Thoracic aorta (tissue), 2 donors: ENCODE measurements at regions not wholly inside any gene's neighbourhood (a gene's known extent, or its start where the extent isn't known, plus 50 kb on each side); places are given as distances from the start of the nearest gene placed in this dataset.
"Not testable (repeated sequence)": the region's sequence is repeated elsewhere in the genome, so short reads cannot be mapped to it uniquely, and the experiment has no call there.

Source experiments
- ATAC-seq: fragments of 150-250 bp; one replicate; pipeline ENCODE4 v1.8.0; 2017; ENCODE audit warnings: low read depth; ENCODE audit not compliant: insufficient number of reproducible peaks, low FRiP score
- DNase-seq: peaks from one replicate; pipeline ENCODE4 v3.0.0-alpha.2; 2020; ENCODE audit warnings: low spot score
- H3K27ac ChIP-seq, 2 donors: fragments of 200-600 bp; sonication (generic); 1 replicate in 1 of 2; 2 replicates in 1 of 2; pipeline ENCODE4 v1.5.1; 2016; ENCODE audit warnings: mild to moderate bottlenecking in 2 of 2, moderate library complexity in 2 of 2
- H3K27me3 ChIP-seq: fragments of 200-600 bp; sonication (generic); replicated peaks from 2 replicates; pipeline ENCODE4 v1.6.0; 2016; ENCODE audit warnings: mild to moderate bottlenecking; ENCODE audit not compliant: insufficient read depth
- H3K36me3 ChIP-seq: fragments of 200-600 bp; sonication (generic); one replicate; pipeline ENCODE4 v1.5.1; 2016
- H3K4me1 ChIP-seq, 2 donors: fragments of 200-600 bp; sonication (generic); 1 replicate in 1 of 2; 2 replicates in 1 of 2; pipeline versions ENCODE4 v1.5.1 to v1.6.0; 2016; ENCODE audit warnings: low read depth in 2 of 2, mild to moderate bottlenecking in 1 of 2; ENCODE audit not compliant: control insufficient read depth in 1 of 2
- H3K4me3 ChIP-seq: fragments of 200-600 bp; sonication (generic); 2 replicates; pipeline ENCODE4 v1.5.1; 2016; ENCODE audit warnings: mild to moderate bottlenecking
- H3K9me3 ChIP-seq: fragments of 200-600 bp; sonication (generic); 2 replicates; pipeline ENCODE4 v1.5.1; 2016
- CTCF ChIP-seq: fragments of 200-600 bp; sonication (generic); IDR thresholded peaks from one replicate; pipeline ENCODE4 v1.5.1; 2019; ENCODE audit warnings: antibody characterized with exemption

GRCh38 chr7:119288416-119288815 lies 984.6 kb upstream of the KCND2 start:
- no peak for DNase-seq
- H3K9me3 ChIP-seq, result no peaks in the 10 kb centered on the region
- TF ChIP-seq CTCF, result no peak
- H3K27me3 ChIP-seq, result no peaks in the 10 kb centered on the region
- H3K36me3 ChIP-seq, result no peaks in the 10 kb centered on the region
- H3K4me3 ChIP-seq, result no peak overlapping the region
- no peak overlapping the region for H3K27ac ChIP-seq
- no peak for ATAC-seq
- H3K4me1 ChIP-seq, result no peaks in the 10 kb centered on the region

GRCh38 chr7:119300341-119300740 lies 972.6 kb upstream of the KCND2 start:
- H3K4me3 ChIP-seq, H3K27me3 ChIP-seq, DNase-seq, H3K9me3 ChIP-seq, H3K27ac ChIP-seq, H3K36me3 ChIP-seq, ATAC-seq, H3K4me1 ChIP-seq: not testable (repeated sequence)

- H3K36me3 ChIP-seq, result no peaks in the 10 kb centered on the region
- H3K4me1 ChIP-seq, result no peaks in the 10 kb centered on the region
- DNase-seq (no peak), ATAC-seq (no peak)
- H3K27me3 ChIP-seq, result no peaks in the 10 kb centered on the region
- no peak overlapping the region for H3K27ac ChIP-seq
- TF ChIP-seq CTCF, result no peak
- no peak overlapping the region for H3K4me3 ChIP-seq
- H3K9me3 ChIP-seq, result no peaks in the 10 kb centered on the region
These were observed 952.7 kb upstream of the KCND2 start for GRCh38 chr7:119320316-119320715.

- H3K4me1 ChIP-seq, result no peaks in the 10 kb centered on the region
- H3K27ac ChIP-seq, result no peak overlapping the region
- H3K36me3 ChIP-seq, result no peaks in the 10 kb centered on the region
- H3K4me3 ChIP-seq, result no peak overlapping the region
- DNase-seq (no peak), ATAC-seq (no peak)
- H3K27me3 ChIP-seq, result no peaks in the 10 kb centered on the region
- H3K9me3 ChIP-seq, result no peaks in the 10 kb centered on the region
- no peak for TF ChIP-seq CTCF
These were observed 943.3 kb upstream of the KCND2 start for GRCh38 chr7:119329715-119330114.

GRCh38 chr7:119335405-119335804 lies 937.6 kb upstream of the KCND2 start:
- H3K36me3 ChIP-seq, result no peaks in the 10 kb centered on the region
- H3K4me1 ChIP-seq, result no peaks in the 10 kb centered on the region
- no peaks in the 10 kb centered on the region for H3K27me3 ChIP-seq
- ATAC-seq (no peak), DNase-seq (no peak)
- TF ChIP-seq CTCF, result no peak
- no peaks in the 10 kb centered on the region for H3K9me3 ChIP-seq
- no peak overlapping the region for H3K27ac ChIP-seq
- H3K4me3 ChIP-seq, result no peak overlapping the region

- no peak for ATAC-seq
These were observed 931.2 kb upstream of the KCND2 start for GRCh38 chr7:119341822-119342221.

More at GRCh38 chr7:119341822-119342221, 931.2 kb upstream of the KCND2 start:
- H3K27ac ChIP-seq, result no peak overlapping the region
- H3K4me3 ChIP-seq, result no peak overlapping the region
- H3K9me3 ChIP-seq, result no peaks in the 10 kb centered on the region
- no peaks in the 10 kb centered on the region for H3K36me3 ChIP-seq
- H3K4me1 ChIP-seq, result no peaks in the 10 kb centered on the region
- no peak for TF ChIP-seq CTCF
- no peaks in the 10 kb centered on the region for H3K27me3 ChIP-seq
- DNase-seq, result no peak
